Astrocyte of the cerebellum (primary cell): ENCODE measurements at regions not wholly inside any gene's neighbourhood (a gene's known extent, or its start where the extent isn't known, plus 50 kb on each side); places are given as distances from the start of the nearest gene placed in this dataset.

Experiments used
- DNase-seq: peaks from one replicate; pipeline ENCODE4 v3.0.0-alpha.2; 2011; ENCODE audit warnings: low read depth
- H3K4me3 ChIP-seq: 2 replicates; pipeline ENCODE4 v1.5.1; 2011; ENCODE audit warnings: mild to moderate bottlenecking, low read depth, low read length, moderate library complexity
- in situ Hi-C: cut with HindIII; loops from 2 replicates; pipeline ENCODE4 v1.10.0; 2017; ENCODE audit warnings: low sequenced_read_pairs
- TF ChIP-seq, protein P1 (sequence below): IDR thresholded peaks from 2 replicates; pipeline ENCODE4 v1.5.1; 2012; ENCODE audit warnings: low read length, low read depth, moderate library complexity, mild to moderate bottlenecking; ENCODE audit errors: missing control alignments

DNA sequence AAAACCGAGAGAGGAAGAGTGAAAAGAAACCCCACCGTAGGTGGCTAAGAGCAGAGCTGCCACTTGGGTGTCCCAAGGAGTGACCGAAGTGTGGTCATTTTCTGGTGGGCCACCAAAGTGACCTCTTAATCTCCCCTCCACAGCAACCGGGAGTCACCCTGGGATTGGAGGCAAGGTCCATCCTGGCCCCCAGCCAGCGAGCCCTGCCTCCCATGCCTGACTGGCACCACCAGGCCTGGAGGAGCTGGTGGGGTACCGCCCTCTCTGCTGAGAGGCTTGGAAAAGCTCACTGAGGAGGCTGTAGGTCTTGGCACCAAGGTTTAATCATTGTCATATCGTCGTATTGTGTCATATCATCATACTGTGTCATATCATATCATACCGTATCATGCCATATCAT, 74.0 kb upstream of the TRPM1 start:
- TF ChIP-seq, protein P1, sequence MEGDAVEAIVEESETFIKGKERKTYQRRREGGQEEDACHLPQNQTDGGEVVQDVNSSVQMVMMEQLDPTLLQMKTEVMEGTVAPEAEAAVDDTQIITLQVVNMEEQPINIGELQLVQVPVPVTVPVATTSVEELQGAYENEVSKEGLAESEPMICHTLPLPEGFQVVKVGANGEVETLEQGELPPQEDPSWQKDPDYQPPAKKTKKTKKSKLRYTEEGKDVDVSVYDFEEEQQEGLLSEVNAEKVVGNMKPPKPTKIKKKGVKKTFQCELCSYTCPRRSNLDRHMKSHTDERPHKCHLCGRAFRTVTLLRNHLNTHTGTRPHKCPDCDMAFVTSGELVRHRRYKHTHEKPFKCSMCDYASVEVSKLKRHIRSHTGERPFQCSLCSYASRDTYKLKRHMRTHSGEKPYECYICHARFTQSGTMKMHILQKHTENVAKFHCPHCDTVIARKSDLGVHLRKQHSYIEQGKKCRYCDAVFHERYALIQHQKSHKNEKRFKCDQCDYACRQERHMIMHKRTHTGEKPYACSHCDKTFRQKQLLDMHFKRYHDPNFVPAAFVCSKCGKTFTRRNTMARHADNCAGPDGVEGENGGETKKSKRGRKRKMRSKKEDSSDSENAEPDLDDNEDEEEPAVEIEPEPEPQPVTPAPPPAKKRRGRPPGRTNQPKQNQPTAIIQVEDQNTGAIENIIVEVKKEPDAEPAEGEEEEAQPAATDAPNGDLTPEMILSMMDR: no peak
- no peak overlapping the region for H3K4me3 ChIP-seq
- no peak for DNase-seq
- in situ Hi-C loops: no loop called here

DNA sequence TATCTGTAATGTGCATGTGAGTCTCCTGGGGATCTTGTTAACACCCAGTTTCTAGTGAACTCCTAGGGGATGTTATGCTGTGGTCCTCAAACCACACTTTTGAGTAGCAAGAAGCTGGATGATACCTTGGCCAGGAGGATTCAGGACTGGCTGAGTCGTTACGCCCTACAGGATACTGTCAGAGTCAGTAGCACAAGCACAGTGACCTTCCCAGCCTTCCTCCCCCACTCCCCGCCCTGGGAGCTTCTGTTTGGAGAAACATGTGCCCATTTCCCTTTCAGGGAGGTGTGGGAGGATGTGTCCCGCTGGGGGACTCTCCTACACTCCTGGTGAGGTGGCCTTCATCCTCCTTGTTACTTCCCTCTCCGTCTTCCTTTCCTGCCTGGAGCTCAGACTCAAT, 76.4 kb upstream of the TRPM1 start:
- no peak overlapping the region for H3K4me3 ChIP-seq
- TF ChIP-seq, protein P1: no peak
- in situ Hi-C loops: no loop called here
- no peak for DNase-seq

DNA sequence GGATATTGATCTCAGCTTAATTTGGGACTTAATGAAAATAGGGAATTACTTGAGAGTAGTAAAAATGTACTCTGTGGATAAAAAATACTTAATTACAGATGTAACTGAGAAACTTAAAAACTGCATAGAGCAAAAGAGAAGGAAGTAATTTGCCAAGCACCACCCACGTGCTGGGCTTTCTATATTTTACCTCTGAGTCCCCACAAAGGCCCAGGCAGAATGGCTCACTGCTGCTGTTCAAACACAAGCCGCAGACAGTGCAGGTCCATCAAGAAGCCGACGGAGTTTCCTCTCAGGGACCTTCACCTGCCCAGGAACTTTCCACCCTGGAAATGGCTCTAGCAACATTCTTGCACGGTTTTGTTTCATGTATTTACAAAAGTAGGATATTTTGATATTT, 77.2 kb upstream of the TRPM1 start:
- no peak for DNase-seq
- TF ChIP-seq, protein P1: no peak
- H3K4me3 ChIP-seq: no peak overlapping the region
- in situ Hi-C loops: no loop called here

DNA sequence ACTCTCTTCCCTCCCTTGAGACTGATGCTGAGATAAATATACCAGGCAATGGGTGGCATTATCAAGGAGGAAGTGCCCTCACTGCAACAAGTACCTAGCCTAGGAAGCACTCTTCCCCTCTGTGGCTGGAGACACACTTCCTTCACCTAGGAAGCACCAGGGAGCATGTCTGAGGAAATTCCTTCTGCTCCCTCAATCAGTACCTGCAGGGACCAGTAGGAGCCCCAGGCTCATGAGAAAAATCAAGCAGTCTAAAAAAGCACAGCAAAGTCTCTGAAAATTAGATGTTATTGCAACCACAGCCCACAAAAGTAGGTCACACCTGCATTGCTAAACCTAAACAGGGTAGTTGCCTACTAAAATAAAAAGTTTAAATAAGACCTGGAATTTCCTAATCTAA, 78.2 kb upstream of the TRPM1 start:
- H3K4me3 ChIP-seq: no peak overlapping the region
- DNase-seq: no peak
- in situ Hi-C loops: no loop called here
- TF ChIP-seq, protein P1: no peak

DNA sequence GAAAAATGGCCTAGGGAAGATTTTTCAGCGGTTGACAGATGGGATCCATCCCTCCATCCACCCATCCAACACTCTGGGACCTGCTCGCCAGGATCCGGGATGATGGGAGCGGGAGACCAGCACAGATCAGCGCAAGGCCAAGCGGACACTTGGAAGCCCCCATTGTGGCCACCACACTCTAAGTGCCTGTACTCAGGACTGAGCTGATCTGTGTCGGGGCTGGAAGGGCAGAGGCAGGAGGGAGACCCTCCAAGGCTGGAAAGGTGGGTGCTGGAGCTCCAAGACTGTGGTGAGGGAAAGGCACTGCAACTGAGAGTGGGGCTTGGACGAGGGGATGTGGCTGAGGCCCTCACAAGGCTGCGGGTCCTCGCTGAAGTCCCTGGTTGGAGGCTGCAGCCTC, 91.8 kb upstream of the TRPM1 start:
- in situ Hi-C loops: no loop called here
- TF ChIP-seq, protein P1: no peak

DNA sequence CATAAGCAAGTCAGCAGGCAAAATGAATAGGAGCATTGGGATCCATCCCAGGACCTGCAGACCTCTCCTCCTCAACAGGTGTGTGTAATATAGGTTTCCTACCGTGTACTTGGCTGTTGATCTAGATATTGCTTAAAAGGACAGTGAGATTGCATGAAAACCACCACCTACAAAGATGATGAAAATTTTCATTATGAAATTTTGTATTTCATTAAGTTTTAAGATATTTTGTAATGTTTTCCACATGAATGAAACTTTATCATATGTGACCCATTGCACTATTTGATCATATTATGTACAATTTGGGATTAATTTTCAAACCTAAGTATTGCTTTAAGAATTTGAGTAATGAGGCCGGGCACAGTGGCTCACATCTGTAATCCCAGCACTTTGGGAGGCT, 94.3 kb upstream of the TRPM1 start:
- TF ChIP-seq, protein P1: no peak
- in situ Hi-C loops: no loop called here
- H3K4me3 ChIP-seq: no peak overlapping the region
- no peak for DNase-seq

More for the DNA sequence above, 91.8 kb upstream of the TRPM1 start:
- no peak overlapping the region for H3K4me3 ChIP-seq
- no peak for DNase-seq
